GM21825 (cell line): ENCODE measurements at regions not wholly inside any gene's neighbourhood (a gene's known extent, or its start where the extent isn't known, plus 50 kb on each side); places are given as distances from the start of the nearest gene placed in this dataset.

Experiments used
- ATAC-seq: cut with Tn5 transposase; IDR thresholded peaks from one replicate; pipeline ENCODE4 v1.9.1; 2021; ENCODE audit warnings: mild to moderate bottlenecking, moderate library complexity; ENCODE audit not compliant: unreplicated experiment

- ATAC-seq, result no peak
These were observed 82.0 kb upstream of the PAK5 start for GRCh38 chr20:9920866-9921265.

GRCh38 chr20:9919271-9920014, 80.6 kb upstream of the PAK5 start:
- peak; percentile 83 for ATAC-seq

GRCh38 chr20:9918348-9918747, 79.5 kb upstream of the PAK5 start:
- ATAC-seq, result no peak

DNA sequence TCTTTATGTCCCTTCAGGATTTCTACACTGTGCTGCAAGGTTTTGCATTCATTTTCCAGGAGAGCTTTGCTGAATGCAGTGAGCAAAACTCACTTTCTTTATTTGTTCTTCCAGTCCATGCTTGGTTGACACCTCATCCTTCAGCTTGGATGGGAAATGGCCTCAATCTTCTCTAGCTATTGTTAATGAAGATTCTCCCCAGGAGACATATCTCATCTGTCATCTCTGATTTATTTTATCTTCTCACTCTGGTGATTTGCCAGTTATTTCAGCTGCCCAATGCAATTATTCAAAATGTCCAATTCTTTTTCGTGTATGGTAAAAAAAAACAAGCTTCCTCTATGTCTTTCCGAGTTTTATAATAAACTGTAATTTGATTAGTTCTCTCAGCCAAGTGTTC, 77.9 kb upstream of the PAK5 start:
- ATAC-seq, result no peak

DNA sequence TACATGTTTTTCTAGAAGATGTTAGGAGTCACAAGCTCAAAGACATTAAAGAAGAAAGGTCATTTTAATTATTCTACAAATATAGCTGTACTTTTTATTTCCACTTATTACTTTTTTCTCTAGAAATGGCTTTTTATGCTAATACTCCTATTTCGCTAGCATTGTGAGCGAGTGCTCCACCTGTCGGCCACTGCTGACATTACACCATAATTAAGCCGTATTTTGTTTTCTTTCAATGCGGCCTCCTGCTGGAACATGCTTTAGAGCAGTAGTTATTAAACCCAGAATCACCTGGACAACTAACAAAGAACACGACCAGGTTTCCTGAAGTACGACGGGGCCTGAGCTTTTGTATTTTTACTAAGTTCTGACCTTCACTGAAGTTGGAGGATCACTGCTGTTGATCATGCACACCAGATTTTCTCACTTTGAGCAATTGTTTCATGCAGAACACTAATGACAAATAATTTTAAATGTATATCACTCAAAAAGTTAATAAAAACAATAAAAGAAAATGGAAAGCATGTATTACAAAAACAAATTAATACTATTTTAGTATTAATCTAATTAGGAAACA, 74.1 kb upstream of the PAK5 start:
- no peak for ATAC-seq

DNA sequence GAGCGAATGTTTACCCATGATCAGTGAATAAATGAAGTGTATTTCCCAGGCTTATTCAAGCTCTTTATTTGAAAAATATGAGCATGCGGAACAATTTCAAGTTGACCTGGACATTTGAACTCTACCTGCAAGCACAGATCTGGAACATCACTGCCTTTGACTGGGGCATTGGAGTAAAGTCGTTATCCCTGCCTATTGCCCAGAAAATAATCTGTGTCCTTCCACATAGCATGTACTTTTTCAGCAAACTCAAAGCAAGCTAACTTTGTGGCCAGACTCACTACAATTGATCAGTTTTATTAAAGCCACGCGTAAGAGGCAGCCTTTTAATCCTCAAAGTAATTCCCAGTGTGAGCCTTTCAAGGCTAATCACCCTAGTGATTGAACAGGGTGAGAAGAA, 73.4 kb upstream of the PAK5 start:
- ATAC-seq, result no peak

DNA sequence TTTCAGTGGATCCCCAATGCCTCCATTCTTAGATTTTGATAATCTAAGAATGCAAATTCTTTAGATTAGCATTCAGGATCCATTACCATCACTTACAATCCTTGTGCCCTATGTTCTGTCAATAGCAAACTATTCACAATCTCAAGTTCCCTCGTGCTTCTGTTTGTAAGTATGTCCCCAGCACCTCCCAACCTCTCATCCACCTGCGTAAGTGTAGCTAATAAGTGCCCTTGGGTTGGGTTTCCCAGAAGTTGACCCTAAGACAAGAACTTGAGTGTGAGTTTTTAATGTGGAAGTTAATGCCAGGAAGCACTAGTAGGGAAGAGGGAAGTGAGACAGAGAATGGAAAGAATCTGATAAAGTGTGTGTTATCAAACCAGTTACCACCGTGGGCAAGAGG, 72.6 kb upstream of the PAK5 start:
- no peak for ATAC-seq

DNA sequence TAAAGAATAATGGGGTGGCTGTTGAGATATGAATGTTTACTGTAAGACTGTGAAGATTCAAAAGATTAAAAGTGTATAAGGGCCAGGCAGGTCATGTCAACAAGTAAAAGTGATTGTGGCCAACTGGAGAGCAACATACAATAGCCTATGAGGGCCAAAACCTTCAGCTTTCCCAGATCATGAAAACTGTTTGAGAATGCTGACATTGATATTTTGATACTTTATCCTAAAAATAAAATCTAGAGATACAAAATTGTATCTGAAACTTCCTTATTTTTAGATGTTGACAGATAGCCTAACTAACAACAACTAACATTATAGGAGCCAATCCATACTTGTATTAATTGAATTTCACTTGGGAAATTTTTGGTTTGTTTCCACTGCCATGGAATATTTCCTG, 70.3 kb upstream of the PAK5 start:
- no peak for ATAC-seq

- no peak for ATAC-seq
These were observed 64.3 kb upstream of the PAK5 start for GRCh38 chr20:9903048-9903655.

DNA sequence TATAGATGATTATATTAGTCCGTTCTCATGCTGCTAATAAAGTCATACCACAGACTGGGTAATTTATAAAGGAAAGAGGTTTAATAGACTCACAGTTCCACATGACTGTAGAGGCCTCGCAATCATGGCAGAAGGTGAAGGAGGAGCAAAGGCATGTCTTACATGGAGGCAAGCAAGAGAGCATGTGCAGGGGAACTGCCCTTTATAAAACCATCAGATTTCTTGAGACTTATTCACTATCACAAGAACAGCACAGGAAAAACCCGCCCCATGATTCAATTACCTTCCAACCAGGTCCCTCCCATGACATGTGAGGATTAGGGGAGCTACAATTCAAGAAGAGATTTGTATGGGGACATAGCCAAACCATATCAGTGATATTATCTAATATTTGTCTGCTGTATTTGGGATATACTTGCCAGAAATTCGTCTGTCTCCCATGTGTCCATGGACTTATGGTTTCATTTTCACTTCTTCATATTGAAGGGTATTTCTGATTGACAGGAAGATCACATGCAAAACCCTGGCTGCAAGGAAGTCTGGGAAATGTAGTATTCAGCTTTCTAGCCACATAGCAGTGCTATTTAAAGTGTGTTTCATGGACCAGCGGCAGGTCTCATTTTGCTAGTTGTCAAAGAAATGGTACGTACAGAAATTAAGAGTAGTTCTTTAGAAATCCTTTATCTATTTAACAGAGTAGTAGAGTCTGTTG, 50.5 kb upstream of the PAK5 start:
- ATAC-seq, result no peak
